ENCODE measurements at regions not wholly inside any gene's neighbourhood (a gene's known extent, or its start where the extent isn't known, plus 50 kb on each side); places are given as distances from the start of the nearest gene placed in this dataset.
"Not testable (repeated sequence)": the region's sequence is repeated elsewhere in the genome, so short reads cannot be mapped to it uniquely, and the experiment has no call there.

GRCh38 chr3:182508919-182509711, 284.2 kb upstream of the ATP11B start:
- DNase-seq (ENCODE audit: low read depth): no peak

- DNase-seq (ENCODE audit: low read depth): no peak
Observed at GRCh38 chr3:182509844-182510460, 283.4 kb upstream of the ATP11B start.

GRCh38 chr3:182514236-182514964, 278.9 kb upstream of the ATP11B start:
- DNase-seq (ENCODE audit: low read depth): no peak

- DNase-seq (ENCODE audit: low read depth): no peak
Observed at GRCh38 chr3:182516597-182517336, 276.5 kb upstream of the ATP11B start.

GRCh38 chr3:182519569-182519968, 273.7 kb upstream of the ATP11B start:
- DNase-seq (ENCODE audit: low read depth): no peak

- DNase-seq (ENCODE audit: low read depth): no peak
Observed at GRCh38 chr3:182521339-182521738, 272.0 kb upstream of the ATP11B start.

GRCh38 chr3:182523424-182523823, 269.9 kb upstream of the ATP11B start:
- not testable (repeated sequence) for DNase-seq (ENCODE audit: low read depth)

GRCh38 chr3:182523836-182524235, 269.5 kb upstream of the ATP11B start:
- no peak for DNase-seq (ENCODE audit: low read depth)

GRCh38 chr3:182524711-182525401, 268.4 kb upstream of the ATP11B start:
- DNase-seq (ENCODE audit: low read depth): no peak

GRCh38 chr3:182525766-182526374, 267.4 kb upstream of the ATP11B start:
- no peak for DNase-seq (ENCODE audit: low read depth)

- DNase-seq (ENCODE audit: low read depth): no peak
Observed at GRCh38 chr3:182527745-182528144, 265.6 kb upstream of the ATP11B start.

- DNase-seq (ENCODE audit: low read depth): no peak
Observed at GRCh38 chr3:182530316-182530715, 263.0 kb upstream of the ATP11B start.

GRCh38 chr3:182533394-182533793, 259.9 kb upstream of the ATP11B start:
- DNase-seq (ENCODE audit: low read depth): no peak

GRCh38 chr3:182544542-182544941, 248.8 kb upstream of the ATP11B start:
- no peak for DNase-seq (ENCODE audit: low read depth)

- DNase-seq (ENCODE audit: low read depth): no peak
Observed at GRCh38 chr3:182562274-182562673, 231.0 kb upstream of the ATP11B start.

GRCh38 chr3:182565916-182566796, 227.1 kb upstream of the ATP11B start:
- no peak for DNase-seq (ENCODE audit: low read depth)

GRCh38 chr3:182567700-182568099, 225.6 kb upstream of the ATP11B start:
- DNase-seq (ENCODE audit: low read depth): no peak

- no peak for DNase-seq (ENCODE audit: low read depth)
Observed at GRCh38 chr3:182568261-182568660, 225.0 kb upstream of the ATP11B start.

- DNase-seq (ENCODE audit: low read depth): no peak
Observed at GRCh38 chr3:182568876-182569275, 224.4 kb upstream of the ATP11B start.

GRCh38 chr3:182570946-182571594, 222.2 kb upstream of the ATP11B start:
- DNase-seq (ENCODE audit: low read depth): no peak
